MCF 10A (cell line): ENCODE measurements at regions not wholly inside any gene's neighbourhood (a gene's known extent, or its start where the extent isn't known, plus 50 kb on each side); places are given as distances from the start of the nearest gene placed in this dataset.

Experiments used
- BruUV-seq: library from RNA; stranded (reverse); fragments of 400-500 nt; replicated peaks from 2 replicates; lab custom pipeline; 2021; lab: Mats Ljungman, UMichigan
- CTCF ChIA-PET: fragments of 300-600 bp; sonication (Branson Sonifier 250); formaldehyde crosslinking; extraction: SDS; loops from one replicate; lab custom pipeline; 2021; ENCODE audit warnings: antibody characterized with exemption, inconsistent platforms; lab: Yijun Ruan, JAX
- POLR2A ChIA-PET: fragments of 300-600, 350-650 bp; sonication (Branson Sonifier 250); formaldehyde crosslinking; extraction: SDS; loops from one replicate; lab custom pipeline; 2020; ENCODE audit warnings: antibody characterized with exemption, inconsistent platforms; lab: Yijun Ruan, JAX
- DNase-seq: peaks from one replicate; pipeline ENCODE4 v3.0.0-alpha.2; 2018; ENCODE audit not compliant: unreplicated experiment
- H3K27ac Mint-ChIP-seq: one replicate; pipeline ENCODE4 v1.8.0; 2022; ENCODE audit warnings: mild to moderate bottlenecking, low read depth, mixed read lengths; ENCODE audit not compliant: unreplicated experiment
- H3K27me3 Mint-ChIP-seq: one replicate; pipeline ENCODE4 v1.8.0; 2022; ENCODE audit warnings: mixed read lengths; ENCODE audit not compliant: insufficient read depth, unreplicated experiment
- H3K36me3 Mint-ChIP-seq: one replicate; pipeline ENCODE4 v1.8.0; 2022; ENCODE audit warnings: mild to moderate bottlenecking, moderate library complexity, mixed read lengths; ENCODE audit not compliant: insufficient read depth, unreplicated experiment
- H3K4me1 Mint-ChIP-seq: one replicate; pipeline ENCODE4 v1.8.0; 2022; ENCODE audit warnings: mixed read lengths; ENCODE audit not compliant: insufficient read depth, unreplicated experiment
- H3K4me3 Mint-ChIP-seq: one replicate; pipeline ENCODE4 v1.8.0; 2022; ENCODE audit warnings: mild to moderate bottlenecking, moderate library complexity, mixed read lengths; ENCODE audit not compliant: unreplicated experiment
- H3K9me3 Mint-ChIP-seq: one replicate; pipeline ENCODE4 v1.8.0; 2022; ENCODE audit warnings: mixed read lengths; ENCODE audit not compliant: unreplicated experiment
- CTCF ChIP-seq: fragments of 200-600 bp; IDR thresholded peaks from one replicate; pipeline ENCODE4 v1.8.0; 2022; ENCODE audit warnings: antibody characterized with exemption, mild to moderate bottlenecking; ENCODE audit not compliant: unreplicated experiment
- intact Hi-C: fragments of 100-400 bp; cut with micrococcal nuclease; formaldehyde crosslinking; loops from 2 replicates; pipeline ENCODE4 v1.14.1; 2022

GRCh38 chr2:144279165-144279564, 240.8 kb downstream of the ZEB2 start:
- H3K27me3 Mint-ChIP-seq, result no peaks in the 10 kb centered on the region
- no peak overlapping the region for H3K4me3 Mint-ChIP-seq
- no peaks in the 10 kb centered on the region for H3K4me1 Mint-ChIP-seq
- ChIA-PET CTCF (interaction anchor here (0.9 kb wide), 1 partner anchor 40 kb away, joined by 3 read pairs; no protein-coding TSS in a partner anchor), POLR2A (interaction anchor here (0.6 kb wide), 1 partner anchor 340 kb away, joined by 3 read pairs; no protein-coding TSS in a partner anchor)
- H3K27ac Mint-ChIP-seq, result no peak overlapping the region
- DNase-seq, result no peak
- BruUV-seq, result no TSS peak
- H3K36me3 Mint-ChIP-seq, result no peaks in the 10 kb centered on the region
- TF ChIP-seq CTCF, result no peak
- intact Hi-C loops, result no loop called here
- no peaks in the 10 kb centered on the region for H3K9me3 Mint-ChIP-seq

GRCh38 chr2:144277622-144278354, 242.1 kb downstream of the ZEB2 start:
- Mint-ChIP-seq H3K4me3 (no peak overlapping the region), H3K9me3 (no peaks in the 10 kb centered on the region), H3K27me3 (no peaks in the 10 kb centered on the region), H3K27ac (no peak overlapping the region), H3K36me3 (no peaks in the 10 kb centered on the region), H3K4me1 (no peaks in the 10 kb centered on the region)
- ChIA-PET POLR2A (no interaction called here), CTCF (interaction anchor here (0.5 kb wide), 1 partner anchor 1117 kb away, joined by 3 read pairs; no protein-coding TSS in a partner anchor)
- BruUV-seq, result no TSS peak
- TF ChIP-seq CTCF, result no peak
- intact Hi-C loops, result no loop called here
- no peak for DNase-seq

GRCh38 chr2:144275340-144275739, 244.6 kb downstream of the ZEB2 start:
- Mint-ChIP-seq H3K27ac (no peak overlapping the region), H3K27me3 (no peaks in the 10 kb centered on the region), H3K36me3 (no peaks in the 10 kb centered on the region), H3K4me3 (no peak overlapping the region), H3K9me3 (no peaks in the 10 kb centered on the region), H3K4me1 (no peaks in the 10 kb centered on the region)
- CTCF ChIA-PET, result no interaction called here
- POLR2A ChIA-PET, result no interaction called here
- TF ChIP-seq CTCF, result no peak
- intact Hi-C loops, result no loop called here
- no TSS peak for BruUV-seq
- DNase-seq, result no peak

- Mint-ChIP-seq H3K4me3 (no peak overlapping the region), H3K4me1 (no peaks in the 10 kb centered on the region), H3K27me3 (no peaks in the 10 kb centered on the region), H3K36me3 (no peaks in the 10 kb centered on the region), H3K27ac (no peak overlapping the region), H3K9me3 (no peaks in the 10 kb centered on the region)
- no peak for TF ChIP-seq CTCF
- no TSS peak for BruUV-seq
- intact Hi-C loops, result no loop called here
- POLR2A ChIA-PET, result no interaction called here
- CTCF ChIA-PET, result interaction anchor here (0.6 to 0.7 kb wide), 3 partner anchors 92 to 1478 kb away, joined by 3 to 4 read pairs (median 3); no protein-coding TSS in a partner anchor
- no peak for DNase-seq
Observed at GRCh38 chr2:144274131-144274530, 245.8 kb downstream of the ZEB2 start.
